Body of pancreas (tissue), 4 donors: ENCODE measurements at regions not wholly inside any gene's neighbourhood (a gene's known extent, or its start where the extent isn't known, plus 50 kb on each side); places are given as distances from the start of the nearest gene placed in this dataset.

Experiments used
- POLR2A ChIP-seq, 3 donors: fragments of 450-650 bp; IDR thresholded peaks; one replicate each; pipeline ENCODE4 v1.6.1; 2016; ENCODE audit warnings: antibody characterized with exemption in 3 of 3, mild to moderate bottlenecking in 2 of 3
- TF ChIP-seq, protein P1 (sequence below), 7 experiments: fragments of 450-650 bp in 4 of 7; fragments of 200-600 bp in 3 of 7; sonication (generic) in 3 of 7; IDR thresholded peaks; one replicate each; pipeline ENCODE4 v1.5.1; 2016 to 2019; ENCODE audit warnings: antibody characterized with exemption in 7 of 7

DNA sequence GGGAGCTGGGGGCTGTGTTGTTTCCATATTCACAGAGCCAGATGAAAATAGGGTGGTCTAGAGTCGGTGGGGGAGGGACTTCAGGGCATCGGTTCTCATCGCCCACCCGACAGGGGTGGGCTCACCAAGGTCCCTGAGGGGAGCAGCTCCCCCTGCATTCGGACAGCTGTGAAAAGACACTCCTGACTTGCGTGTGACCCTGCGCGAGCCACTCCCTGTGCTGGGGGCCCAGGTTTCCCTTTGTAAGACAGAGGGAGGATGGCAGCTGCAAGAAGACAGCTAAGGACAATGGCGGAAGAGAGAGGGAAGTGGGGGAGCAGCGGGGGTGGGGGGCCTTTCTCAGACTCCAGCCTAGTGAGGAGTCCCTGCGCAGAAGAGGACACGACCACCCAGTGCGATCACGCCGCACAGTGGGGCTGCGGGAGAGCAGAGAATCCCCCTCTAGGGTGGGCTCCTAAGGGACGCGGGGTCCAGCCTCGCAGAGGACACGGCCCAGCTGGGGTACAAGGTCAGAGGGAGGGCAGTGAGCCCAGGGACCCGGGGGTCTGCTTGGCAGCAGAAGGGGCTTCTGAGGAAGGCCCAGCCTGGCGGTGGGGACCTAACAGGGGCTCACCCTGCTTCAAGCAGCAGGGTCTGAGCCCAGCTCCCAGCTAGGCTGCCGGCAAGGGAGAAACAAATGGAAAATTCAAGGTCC is 326.9 kb upstream of the DIO3 start:
- TF ChIP-seq, protein P1, sequence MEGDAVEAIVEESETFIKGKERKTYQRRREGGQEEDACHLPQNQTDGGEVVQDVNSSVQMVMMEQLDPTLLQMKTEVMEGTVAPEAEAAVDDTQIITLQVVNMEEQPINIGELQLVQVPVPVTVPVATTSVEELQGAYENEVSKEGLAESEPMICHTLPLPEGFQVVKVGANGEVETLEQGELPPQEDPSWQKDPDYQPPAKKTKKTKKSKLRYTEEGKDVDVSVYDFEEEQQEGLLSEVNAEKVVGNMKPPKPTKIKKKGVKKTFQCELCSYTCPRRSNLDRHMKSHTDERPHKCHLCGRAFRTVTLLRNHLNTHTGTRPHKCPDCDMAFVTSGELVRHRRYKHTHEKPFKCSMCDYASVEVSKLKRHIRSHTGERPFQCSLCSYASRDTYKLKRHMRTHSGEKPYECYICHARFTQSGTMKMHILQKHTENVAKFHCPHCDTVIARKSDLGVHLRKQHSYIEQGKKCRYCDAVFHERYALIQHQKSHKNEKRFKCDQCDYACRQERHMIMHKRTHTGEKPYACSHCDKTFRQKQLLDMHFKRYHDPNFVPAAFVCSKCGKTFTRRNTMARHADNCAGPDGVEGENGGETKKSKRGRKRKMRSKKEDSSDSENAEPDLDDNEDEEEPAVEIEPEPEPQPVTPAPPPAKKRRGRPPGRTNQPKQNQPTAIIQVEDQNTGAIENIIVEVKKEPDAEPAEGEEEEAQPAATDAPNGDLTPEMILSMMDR (IDR thresholded peaks at IDR 0.05) = no peak
- TF ChIP-seq POLR2A (IDR thresholded peaks at IDR 0.05) = no peak
